HG02885 (cell line): ENCODE measurements at regions not wholly inside any gene's neighbourhood (a gene's known extent, or its start where the extent isn't known, plus 50 kb on each side); places are given as distances from the start of the nearest gene placed in this dataset.

Experiments
- ATAC-seq: cut with Tn5 transposase; IDR thresholded peaks from one replicate; pipeline ENCODE4 v1.9.1; 2021; ENCODE audit warnings: mild to moderate bottlenecking; ENCODE audit not compliant: unreplicated experiment, poor library complexity

- ATAC-seq: no peak
Measured at GRCh38 chr2:19416083-19416482, 57.7 kb upstream of the OSR1 start.

GRCh38 chr2:19409046-19409445 lies 50.6 kb upstream of the OSR1 start:
- no peak for ATAC-seq

GRCh38 chr2:19408592-19408991 lies 50.2 kb upstream of the OSR1 start:
- no peak for ATAC-seq
